ENCODE measurements at regions not wholly inside any gene's neighbourhood (a gene's known extent, or its start where the extent isn't known, plus 50 kb on each side); places are given as distances from the start of the nearest gene placed in this dataset.

DNA sequence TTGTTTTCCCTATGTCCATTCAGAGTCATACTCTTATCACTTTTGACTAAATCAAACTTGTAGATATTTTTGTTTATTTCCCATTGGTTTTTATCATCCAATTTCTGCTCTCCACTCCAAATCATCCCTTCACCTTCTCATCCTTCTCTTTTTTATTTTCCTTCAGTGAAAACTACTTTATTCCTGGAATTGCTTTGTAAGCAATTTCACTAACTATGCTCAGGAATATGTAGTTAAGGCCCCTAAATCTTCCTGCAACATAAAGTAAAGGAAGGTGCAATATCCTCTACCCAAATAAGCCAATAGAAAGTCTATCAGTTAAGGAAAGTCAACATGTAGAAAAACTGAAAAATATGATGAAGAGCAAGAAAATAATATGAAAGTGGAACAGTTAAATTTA, 308.4 kb downstream of the SEC23A start:
- no peak for TF ChIP-seq TCF4 (CRISPR knock-in tag; IDR thresholded peaks at IDR 0.05; ENCODE audit: borderline replicate concordance)
- no peak for TF ChIP-seq CREB5 (CRISPR knock-in tag; IDR thresholded peaks at IDR 0.05; ENCODE audit: low read depth)
- TF ChIP-seq POU6F1 (CRISPR knock-in tag; IDR thresholded peaks at IDR 0.05; ENCODE audit: borderline replicate concordance, low read depth): no peak

Measured in SK-N-SH treated with all-trans-retinoic acid at 6 μM for 48 hours (cell line).